HG03460 (cell line): ENCODE measurements at regions not wholly inside any gene's neighbourhood (a gene's known extent, or its start where the extent isn't known, plus 50 kb on each side); places are given as distances from the start of the nearest gene placed in this dataset.
"Not testable (repeated sequence)": the region's sequence is repeated elsewhere in the genome, so short reads cannot be mapped to it uniquely, and the experiment has no call there.

Experiments used
- ATAC-seq: cut with Tn5 transposase; IDR thresholded peaks from one replicate; pipeline ENCODE4 v1.9.1; 2021; ENCODE audit not compliant: unreplicated experiment

DNA sequence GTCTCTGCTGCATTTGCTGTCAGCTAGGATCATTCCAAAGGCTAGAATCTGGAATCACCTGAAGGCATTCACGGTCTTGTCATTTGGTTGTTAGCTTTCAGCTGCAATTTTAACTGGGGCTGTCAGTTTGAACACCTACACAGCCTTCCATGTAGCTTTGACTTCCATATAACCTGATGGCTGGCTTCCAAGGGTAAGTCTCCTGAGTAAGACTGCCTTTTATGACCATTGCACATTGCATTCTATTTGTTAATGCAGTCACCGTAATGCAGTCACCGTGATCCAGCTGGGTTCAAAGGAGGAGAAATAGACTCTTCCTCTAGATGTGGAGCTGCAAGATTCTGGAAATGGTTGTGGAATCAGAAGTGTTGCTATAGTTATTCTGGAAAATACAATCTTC, 1284.2 kb downstream of the ADGRL3 start:
- ATAC-seq: no peak

DNA sequence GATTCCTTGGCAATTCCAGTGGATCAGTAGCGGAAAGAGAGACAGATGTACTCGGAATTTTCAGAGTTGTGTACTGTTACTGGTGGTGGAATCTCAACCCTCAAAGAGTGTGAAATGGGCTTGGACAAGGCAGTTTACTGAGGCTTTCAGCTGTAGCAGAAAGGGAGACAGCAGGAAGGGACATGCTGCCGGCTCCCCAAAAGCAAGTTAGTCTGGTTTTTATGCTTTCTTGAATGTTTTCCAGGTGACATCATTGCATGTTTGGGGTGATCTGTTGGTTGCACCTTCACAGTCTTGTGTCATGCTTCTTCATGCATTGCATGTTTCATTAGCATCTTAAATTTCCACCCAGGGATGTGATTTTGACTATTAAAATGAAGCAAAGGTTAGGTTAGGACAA, 1282.2 kb downstream of the ADGRL3 start:
- ATAC-seq: no peak

DNA sequence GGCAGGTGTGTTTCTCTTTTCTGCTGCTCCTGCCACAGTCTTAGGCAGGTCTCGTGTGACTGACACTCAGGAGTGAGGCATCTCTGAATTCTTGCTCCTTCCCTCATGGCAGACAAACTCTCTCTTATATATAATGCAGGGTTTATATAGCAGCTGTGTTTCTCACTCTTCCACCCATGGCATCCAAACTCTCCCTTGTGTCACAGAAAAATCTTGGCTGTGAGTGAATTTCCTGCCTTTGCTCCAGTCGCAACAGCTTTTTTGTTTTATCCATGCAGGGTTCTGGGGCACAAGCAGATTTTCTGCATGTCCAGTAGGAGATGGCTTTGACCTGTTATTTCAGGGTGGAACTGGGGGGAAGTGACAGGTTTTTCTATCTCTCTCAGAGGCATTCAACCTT, 1275.5 kb downstream of the ADGRL3 start:
- ATAC-seq: no peak

DNA sequence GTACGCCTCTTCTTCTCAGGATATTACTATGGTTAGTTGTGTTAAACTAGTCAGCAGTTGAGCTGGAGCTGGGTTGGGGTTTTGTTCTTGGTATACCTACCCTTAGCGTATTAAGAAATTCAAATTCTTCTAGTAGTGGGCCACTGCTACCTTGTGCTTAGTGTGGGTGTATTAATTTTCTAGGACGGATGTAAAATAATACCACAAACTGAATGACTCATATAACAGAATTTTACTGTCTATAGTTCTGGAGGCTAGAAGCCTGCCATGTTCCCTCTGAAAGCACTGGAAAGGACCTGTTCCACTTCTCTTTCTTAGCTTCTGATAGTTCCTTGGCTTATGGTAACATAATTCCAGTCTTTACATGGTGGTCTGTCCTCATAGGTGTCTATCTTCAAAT, 1274.7 kb downstream of the ADGRL3 start:
- no peak for ATAC-seq

DNA sequence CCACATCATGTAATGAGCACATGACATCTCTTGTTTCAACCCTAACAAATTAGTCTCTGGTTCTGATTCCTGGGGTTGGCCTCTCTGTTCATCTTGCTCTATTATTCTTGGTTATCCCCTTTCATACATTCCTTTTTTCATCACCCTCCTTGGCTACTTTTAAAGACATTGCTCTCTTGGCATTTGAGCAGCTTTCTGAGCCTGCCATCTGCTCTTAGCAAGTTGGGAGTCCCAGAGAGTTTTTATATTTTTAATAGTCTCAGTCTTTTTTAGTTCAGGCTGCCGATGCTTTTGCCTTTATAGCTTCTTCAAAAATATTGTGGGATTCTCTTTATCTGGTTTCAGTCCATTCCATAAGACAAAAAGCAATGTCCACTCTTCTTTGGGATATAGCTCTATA, 1270.9 kb downstream of the ADGRL3 start:
- ATAC-seq: no peak

DNA sequence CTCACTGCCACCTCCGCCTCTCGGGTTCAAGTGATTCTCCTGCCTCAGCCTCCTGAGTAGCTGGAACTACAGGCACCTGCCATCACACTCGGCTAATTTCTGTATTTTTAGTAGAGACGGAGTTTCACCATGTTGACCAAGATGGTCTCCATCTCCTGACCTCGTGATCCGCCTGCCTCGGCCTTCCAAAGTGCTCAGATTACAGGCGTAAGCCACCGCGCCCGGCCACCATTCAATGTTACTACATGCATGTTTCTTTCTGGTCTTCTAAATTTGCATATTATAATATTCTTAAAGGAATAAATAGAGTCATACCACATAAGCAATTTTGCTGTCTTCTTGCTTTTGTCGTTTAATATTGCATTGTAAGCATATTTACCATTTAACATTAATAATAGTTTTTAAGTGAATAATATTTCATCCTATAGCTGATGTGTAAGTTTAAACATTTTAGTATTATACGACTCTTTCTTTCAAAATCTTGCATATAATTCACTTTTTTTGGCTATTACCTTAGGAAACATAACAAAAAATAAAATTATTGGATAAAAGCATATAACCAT, 1270.4 kb downstream of the ADGRL3 start:
- no peak for ATAC-seq

DNA sequence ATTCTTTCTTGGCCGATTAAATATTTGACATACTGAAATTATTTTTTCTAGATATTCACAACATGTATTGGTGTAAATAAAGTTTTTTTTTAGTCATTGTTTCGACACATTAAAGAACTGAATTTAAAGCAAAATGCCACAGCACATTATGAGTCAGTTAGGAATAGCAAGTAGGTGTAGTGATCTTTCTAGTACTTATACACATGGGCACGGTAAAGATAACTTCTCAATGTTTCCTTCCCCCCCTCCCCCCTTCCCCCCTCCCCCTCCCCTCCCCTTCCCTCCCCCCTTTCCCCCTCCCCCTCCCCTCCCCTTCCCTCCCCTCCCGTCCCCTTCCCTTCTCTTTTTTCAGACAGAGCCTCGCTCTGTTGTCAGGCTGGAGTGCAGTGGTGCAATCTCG, 1269.9 kb downstream of the ADGRL3 start:
- ATAC-seq: no peak

DNA sequence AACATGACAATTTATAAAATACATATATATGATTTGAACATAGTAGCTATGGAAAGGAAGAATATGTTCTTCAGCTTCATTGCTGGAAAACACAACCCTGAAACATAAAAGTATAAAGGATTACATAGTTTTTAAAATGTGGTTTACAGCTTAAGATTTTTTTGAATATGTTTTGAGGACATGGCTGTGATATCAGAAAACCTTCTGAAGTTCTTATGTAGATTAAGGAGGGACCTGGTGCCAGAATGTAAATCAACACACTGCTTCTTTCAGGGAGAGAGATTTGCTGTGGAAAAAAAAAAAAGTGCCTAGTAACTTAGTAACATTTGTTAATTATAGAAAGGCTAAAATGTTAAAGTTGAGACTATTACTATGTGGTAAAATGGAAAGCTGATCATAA, 1261.8 kb downstream of the ADGRL3 start:
- ATAC-seq: no peak

DNA sequence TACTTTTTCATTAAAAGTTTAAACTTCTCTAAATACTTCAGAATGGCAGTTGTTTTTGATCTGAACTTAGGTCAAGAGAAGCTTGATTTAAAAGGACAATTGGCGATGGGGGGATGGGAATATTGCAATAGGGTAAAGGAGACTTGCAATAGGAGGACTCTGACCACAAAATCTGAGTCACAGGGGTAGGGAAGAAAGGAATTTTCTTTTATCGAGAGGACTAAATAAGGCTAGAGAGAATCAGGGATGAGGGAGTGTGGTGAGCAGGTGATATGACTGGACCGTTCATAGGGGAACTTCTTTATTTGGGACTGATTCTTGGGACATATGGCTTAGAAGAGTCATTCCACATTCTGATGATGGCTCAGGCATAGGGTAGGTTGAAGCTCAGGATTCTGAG, 1260.2 kb downstream of the ADGRL3 start:
- no peak for ATAC-seq

DNA sequence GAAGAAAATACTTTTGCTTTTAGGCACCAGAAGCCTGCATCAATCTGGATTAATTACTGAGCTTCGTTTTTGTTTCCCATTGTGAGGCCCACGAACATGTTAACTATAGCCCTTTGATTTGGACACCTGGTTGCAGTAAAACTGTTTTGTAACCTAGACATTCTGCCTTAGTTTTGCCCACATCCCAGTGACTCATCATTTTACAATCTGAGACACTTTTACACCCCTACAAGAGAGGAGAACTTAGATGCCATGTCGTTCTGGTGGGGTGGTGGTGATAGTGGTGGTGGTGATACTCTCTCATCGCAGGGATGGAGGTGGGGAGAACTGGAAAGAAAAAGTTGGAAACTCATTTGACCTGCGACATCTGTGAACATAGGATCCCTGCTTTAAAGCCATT, 1257.2 kb downstream of the ADGRL3 start:
- ATAC-seq: no peak

DNA sequence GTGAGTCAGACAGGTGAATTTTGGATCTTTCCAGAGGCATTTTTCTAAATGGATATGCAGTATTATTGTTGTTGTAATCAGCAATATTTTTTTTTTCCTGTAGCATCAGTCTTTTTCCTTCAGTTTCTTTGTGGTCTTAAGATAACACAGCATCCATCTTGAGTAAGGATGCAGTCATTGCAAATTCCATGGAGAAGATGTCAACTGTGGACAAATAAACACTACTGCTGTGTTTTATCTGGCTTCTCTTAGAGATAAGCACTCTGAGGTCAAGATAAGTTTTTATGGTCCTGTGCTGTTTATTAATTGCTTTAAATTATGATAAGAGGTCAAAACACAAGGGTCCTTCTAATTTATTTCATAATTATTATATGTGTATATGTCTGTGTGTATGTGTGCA, 1255.7 kb downstream of the ADGRL3 start:
- no peak for ATAC-seq

DNA sequence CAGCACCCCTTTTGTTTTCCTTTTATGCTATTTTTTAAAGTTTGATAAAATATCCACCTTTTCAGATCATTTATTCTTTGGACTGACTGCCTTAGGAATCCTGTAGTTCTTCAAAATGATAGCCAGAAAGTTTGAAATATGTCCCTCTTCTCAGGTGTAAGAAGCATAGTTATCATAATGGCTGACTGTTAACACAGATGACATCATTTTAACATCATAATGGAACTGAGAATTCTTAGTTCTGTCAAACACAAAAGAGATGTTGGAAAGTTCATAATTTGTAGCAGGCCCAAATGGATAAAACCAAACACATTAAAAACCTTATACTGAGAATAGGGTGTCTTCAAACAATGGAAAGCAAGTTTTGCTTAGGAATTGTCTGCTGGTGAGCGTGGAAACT, 1254.4 kb downstream of the ADGRL3 start:
- no peak for ATAC-seq

DNA sequence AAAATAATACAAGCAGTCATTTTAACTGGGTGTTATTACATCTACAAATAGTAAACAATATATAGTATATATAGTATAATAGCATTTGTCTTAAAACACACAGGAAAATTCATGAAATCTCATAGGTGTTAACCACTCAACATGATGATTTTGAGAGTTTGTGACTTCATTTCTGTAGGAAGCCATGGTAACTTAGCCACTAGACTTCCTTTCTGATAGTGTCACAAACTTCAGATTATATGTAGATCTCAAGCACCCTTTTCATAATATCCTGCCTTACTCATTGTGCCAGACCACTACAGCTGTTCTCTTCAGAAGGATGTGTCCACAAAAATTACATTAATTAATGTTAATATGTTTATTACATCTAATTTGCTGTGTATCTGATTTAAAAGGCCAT, 1250.6 kb downstream of the ADGRL3 start:
- no peak for ATAC-seq

DNA sequence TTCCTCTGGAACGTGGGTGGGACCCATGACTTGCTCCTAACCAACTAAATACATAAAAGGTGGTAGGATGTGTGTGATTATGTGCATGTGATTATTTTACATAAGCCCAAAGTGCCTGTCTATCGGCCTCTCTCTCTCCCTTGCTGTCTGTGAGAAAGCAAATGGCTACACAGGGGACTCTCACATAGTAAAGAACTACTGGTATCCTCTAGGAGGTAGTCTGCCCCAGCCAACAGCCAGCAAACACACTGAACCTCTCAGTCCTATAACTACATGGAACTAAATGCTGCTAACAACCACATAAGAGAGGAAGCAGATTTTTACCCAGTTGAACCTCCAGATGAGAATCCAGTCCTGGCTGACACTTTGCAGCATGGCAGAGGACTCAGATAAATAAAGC, 1249.4 kb downstream of the ADGRL3 start:
- no peak for ATAC-seq

DNA sequence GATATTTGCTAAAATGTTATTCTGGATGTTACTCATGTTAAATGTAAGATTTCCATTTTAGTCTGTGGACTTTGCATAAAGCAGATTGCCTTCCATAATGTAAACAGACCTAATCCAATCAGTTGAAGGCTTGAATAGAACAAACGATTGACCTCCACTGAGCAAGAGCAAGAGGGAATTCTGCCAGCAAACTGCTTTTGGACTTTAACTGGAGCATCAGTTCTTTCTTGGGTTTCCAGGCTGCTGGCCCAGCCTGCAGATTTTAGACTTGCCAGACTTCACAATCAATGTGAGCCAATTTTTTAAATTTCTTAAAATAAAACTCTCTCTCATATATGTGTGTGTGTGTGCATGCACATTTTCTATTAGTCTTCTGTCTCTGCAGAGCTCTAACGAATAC, 1248.8 kb downstream of the ADGRL3 start:
- ATAC-seq: no peak

DNA sequence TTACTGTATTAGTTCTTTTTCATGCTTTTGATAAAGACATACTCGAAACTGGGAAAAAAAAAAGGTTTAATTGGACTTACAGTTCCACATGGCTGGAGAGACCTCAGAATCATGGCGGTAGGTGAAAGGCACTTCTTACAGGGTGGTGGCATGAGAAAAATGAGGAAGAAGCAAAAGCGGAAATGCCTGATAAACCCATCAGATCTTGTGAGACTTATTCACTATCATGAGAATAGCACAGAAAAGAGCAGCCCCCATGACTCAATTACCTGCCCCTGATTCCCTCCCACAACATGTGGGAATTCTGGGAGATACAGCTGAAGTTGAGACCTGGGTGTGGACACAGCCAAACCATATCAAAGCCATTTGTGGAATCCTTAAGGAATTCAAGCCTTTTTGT, 1238.9 kb downstream of the ADGRL3 start:
- ATAC-seq: no peak

DNA sequence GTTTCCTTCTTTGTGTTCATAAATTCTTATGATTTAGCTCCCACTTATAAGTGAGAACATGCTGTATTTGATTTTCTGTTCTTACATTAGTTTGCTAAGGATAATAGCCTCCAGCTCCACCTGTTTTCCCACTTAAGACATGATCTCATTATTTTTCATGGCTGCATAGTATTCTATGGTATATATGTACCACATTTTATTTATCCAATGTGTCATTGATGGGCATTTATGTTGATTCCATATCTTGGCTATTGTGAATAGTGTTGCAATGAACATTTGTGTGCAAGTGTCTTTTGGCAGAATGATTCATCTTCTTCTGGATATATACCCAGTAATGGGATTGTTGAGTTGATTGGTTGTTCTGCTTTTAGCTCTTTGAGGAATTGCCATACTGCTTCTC, 1234.8 kb downstream of the ADGRL3 start:
- no peak for ATAC-seq

DNA sequence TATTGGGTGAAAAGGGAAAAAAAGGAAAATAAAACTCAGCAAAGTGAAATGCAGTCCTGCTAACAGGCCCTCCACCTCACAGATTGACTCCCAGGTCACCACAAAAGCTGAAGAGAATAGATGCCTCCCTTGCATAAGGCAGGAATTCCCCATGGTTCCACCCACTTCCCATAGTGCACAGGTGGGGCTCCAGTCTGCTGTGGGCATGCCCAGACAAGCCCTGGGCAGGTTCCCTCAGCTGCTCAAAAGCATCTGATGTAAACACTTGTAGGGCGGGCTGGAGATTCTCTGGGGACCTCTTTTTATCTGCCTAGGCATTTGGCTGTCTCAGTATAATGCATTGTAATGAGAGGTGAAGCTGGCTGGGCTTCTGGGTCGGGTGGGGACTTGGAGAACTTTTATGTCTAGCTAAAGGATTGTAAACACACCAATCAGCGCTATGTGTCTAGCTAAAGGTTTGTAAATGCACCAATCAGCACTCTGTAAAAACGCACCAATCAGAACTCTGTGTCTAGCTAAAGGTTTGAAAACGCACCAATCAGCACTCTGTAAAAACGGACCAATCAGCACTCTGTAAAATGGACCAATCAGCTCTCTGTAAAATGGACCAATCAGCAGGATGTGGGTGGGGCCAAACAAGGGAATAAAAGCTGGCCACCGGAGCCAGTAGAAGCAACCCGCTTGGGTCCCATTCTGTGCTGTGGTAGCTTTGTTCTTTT, 1231.5 kb downstream of the ADGRL3 start:
- not testable (repeated sequence) for ATAC-seq

DNA sequence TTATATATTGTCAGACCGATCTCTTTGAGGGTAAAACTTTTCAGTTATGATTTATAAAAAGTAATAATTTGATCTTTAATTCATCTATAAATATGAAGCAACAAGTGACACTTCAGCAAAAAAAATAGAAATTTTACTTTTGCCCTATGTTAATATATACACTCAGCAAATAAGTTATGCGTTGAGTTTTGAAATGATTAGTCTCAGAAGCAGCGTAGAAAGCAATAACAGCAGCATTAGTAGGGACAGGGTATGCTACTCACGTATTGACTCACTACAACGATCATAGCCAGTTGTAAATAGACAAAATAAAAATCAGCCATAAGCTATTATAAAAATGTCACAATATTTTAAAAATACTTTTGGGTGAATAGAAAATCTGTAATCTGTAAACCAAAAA, 1229.2 kb downstream of the ADGRL3 start:
- ATAC-seq: no peak

DNA sequence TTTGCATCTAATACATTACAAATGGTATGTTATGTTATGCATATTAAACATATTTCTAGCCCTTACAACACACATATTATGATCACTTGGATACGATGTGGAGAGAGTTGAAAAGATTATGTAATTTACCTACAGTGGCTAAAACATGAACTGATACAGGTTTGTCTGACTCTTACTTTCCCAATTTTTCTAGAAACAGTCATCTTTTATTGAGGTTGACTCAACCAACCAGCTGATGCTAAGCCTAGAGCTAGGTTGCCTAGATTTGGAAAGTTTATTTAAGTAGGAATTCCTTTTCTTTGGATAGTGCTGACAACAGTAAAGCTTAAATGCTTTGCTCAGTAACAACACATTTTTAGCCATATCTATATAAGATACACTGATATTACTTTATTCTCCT, 1215.1 kb downstream of the ADGRL3 start:
- ATAC-seq: no peak

DNA sequence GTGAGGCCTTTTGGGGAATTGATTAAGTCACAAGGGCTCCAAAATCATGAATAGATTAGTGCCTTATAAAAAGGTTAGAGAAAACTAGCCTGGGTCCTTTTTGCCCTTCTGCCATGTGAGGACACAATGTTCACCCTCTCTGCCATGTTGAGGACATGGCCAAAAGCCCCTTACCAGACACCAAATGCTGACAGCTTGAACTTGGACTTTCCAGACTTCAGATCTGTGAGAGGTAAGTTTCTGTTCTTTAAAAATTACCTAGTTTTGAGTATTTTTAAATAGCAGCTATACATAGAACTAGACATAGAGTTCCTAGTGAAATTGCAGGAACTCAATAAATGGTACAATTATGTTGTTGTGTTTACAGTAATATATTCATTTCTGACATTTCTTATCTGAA, 1214.4 kb downstream of the ADGRL3 start:
- no peak for ATAC-seq

DNA sequence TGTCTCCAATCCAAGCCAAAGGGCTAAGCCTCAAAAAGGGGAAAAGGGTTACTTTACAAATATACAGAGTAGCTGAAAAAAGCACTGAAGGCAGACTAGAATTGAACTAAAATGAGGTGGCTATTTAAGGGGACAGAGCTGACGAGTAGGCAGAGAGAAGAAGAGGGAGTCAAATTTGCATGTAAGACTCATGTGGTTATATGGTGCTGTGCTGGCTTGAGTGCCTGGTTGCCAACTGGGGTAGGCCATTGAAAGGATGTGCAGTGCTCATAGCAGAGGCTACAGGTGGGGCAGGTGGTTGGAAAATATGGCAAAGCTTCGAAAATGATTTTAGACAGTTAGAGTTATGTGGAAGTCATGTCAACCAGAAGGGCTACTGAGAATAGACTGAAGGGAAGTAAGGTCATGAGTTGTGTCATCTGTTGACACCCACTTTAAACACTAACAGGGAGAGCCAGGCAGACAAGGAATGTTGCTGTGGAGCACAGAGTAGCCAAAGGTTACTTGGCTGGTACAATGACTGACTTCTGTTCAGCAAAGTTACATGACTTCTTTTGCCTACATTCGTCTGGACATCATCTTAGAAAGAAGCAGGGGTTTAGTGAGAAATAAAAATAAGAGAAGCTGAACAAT, 1210.4 kb downstream of the ADGRL3 start:
- no peak for ATAC-seq

DNA sequence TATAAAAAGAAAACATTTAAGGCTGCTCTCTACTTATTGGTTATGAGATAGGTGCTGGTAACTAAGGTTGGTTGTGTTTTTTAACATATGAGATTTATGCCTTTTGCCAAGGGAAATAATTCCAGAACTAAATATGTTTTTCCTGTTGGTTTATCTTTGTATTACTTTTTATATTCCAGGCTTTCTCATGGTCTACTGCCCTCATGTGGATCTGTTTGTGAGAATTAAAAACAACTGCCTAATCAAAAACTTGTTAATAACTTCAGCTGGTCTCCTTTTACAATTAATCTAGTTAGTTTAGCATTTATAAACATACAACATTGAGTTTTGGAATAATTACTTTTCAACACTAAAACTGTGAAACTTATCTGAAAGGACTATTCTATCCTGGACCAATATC, 1208.3 kb downstream of the ADGRL3 start:
- no peak for ATAC-seq
